ELR (cell line): ENCODE measurements at regions not wholly inside any gene's neighbourhood (a gene's known extent, or its start where the extent isn't known, plus 50 kb on each side); places are given as distances from the start of the nearest gene placed in this dataset.

Experiments
- DNase-seq: peaks from one replicate; pipeline ENCODE4 v3.0.0-alpha.2; 2015; ENCODE audit warnings: low read depth

- DNase-seq: no peak
Measured at GRCh38 chr7:3195160-3195559, 105.9 kb upstream of the SDK1 start.

- DNase-seq: no peak
Measured at GRCh38 chr7:3196629-3197400, 104.2 kb upstream of the SDK1 start.

- DNase-seq: no peak
Measured at GRCh38 chr7:3197567-3198213, 103.4 kb upstream of the SDK1 start.

DNA sequence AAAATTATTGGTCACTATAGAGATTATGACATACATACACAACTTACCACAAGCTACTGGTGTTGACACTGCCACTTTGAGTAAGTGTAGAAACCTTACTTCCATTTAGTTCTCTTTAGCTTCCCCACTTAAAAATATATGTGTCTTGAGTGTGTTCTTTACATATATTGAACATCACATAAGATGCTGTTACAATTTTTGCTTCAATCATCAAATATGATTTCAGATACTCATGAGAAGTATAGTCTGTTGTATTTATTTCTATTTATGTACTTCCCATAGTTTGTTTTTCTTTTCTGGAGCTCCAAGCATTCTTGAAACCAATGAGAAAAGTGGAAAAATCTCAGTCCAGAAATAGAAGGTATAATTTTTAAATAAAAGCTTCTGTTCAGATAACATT lies 102.7 kb upstream of the SDK1 start:
- DNase-seq: no peak

DNA sequence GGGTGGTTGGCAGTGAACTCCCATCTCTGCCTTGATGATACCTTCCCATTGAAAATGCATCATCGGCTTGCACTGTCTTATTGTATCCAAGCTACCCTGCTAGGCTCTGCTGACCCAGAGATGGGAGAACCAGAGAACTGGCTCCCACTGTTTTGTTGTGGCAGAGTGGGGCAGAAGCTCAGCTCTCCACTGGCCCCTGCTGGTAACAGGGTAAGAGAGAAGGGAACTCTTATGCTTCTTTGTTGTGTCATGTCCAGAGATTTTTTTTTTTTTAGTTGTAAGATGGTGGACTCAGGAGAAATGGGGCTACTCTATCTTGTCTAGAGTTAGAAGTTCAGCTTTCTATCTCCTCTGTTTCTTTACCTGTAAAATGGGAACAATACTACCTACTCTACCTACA lies 100.5 kb upstream of the SDK1 start:
- peak; percentile 22 for DNase-seq

GRCh38 chr7:3201306-3201705 lies 99.7 kb upstream of the SDK1 start:
- DNase-seq: no peak

GRCh38 chr7:3201937-3202710 lies 98.9 kb upstream of the SDK1 start:
- DNase-seq: no peak

- DNase-seq: no peak
Measured at GRCh38 chr7:3204526-3204925, 96.5 kb upstream of the SDK1 start.

GRCh38 chr7:3206101-3206500 lies 95.0 kb upstream of the SDK1 start:
- no peak for DNase-seq

DNA sequence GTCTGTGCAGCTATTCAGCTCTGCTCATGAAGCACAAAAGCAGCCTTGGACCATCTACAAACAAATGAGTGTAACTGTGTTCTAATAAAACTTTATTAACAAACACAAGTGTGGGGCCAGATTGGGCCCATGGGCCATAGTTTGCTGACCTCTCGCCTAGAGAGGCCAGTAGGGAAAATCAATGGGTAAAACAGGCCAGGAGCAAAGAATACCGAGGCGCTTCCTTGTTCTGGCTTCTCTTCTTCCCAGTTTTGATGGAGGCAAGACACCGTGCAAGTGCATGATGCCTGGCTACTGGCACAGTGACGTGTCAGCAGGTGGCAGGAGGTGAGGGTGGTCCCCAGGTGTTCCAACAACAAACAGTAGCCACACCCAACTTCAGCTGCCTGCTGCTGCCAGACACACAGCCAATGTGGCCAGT lies 94.3 kb upstream of the SDK1 start:
- no peak for DNase-seq

- DNase-seq: no peak
Measured at GRCh38 chr7:3207387-3207902, 93.6 kb upstream of the SDK1 start.

DNA sequence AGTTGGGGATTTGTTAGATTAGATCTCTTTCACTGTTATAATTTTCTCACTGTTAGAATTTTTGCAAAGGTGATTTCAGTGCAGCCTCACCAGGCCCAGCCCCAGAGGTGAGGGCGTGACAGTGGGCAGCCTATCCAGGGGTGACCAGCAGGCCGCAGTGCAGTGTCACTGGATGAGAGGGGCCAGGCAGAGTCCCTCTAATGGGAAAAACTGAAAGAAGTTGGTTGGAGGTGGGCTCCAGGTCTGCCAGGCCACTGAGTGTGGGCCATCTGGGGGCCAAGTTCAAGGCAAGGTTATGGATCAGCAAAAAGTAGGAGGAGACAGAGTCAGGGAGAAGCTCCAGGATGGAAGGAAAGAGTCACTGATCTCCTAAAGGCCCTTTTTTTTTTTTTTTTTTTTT lies 90.5 kb upstream of the SDK1 start:
- DNase-seq: no peak

GRCh38 chr7:3214090-3214413 lies 87.0 kb upstream of the SDK1 start:
- DNase-seq: no peak

- no peak for DNase-seq
Measured at GRCh38 chr7:3215624-3216585, 85.1 kb upstream of the SDK1 start.

GRCh38 chr7:3217166-3217565 lies 83.9 kb upstream of the SDK1 start:
- peak; percentile 8 for DNase-seq

DNA sequence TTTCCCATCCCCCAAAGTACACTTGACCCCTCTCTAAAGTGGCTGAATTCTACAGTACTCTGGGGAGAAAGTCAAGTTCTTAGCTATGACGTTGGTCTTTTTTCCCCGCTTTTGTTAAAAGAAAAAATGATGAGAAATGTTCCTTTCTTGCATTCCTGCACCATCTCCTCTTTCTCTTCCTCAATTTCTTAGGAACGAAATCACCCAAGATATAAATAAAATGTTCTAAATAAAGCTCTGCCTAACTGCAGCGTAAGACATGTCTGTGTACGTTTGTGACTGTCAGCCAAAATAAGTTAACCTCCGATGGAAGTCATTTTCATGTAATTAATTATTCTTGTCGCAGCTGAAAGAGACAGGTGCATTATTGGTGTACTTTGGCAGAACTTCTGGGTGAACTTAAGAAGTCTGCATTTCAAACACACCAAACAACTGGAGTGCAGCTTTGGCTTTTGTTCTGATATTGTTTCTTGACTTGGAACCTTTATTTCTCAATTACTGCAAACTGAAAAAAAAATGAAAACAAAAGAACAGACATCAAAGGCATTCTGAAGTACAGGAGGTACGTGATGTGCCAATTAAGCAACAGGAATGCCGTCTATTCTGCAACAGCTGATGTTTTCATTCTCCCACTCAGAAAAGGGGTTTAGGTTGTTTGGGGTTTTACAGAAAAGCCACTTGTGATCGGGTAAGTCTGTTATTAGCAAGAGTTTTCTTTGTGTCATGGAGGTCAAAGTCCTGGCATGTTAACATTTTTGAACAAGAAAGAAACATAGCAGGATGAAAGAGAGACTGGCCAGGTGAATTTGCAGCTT lies 82.4 kb upstream of the SDK1 start:
- no peak for DNase-seq

DNA sequence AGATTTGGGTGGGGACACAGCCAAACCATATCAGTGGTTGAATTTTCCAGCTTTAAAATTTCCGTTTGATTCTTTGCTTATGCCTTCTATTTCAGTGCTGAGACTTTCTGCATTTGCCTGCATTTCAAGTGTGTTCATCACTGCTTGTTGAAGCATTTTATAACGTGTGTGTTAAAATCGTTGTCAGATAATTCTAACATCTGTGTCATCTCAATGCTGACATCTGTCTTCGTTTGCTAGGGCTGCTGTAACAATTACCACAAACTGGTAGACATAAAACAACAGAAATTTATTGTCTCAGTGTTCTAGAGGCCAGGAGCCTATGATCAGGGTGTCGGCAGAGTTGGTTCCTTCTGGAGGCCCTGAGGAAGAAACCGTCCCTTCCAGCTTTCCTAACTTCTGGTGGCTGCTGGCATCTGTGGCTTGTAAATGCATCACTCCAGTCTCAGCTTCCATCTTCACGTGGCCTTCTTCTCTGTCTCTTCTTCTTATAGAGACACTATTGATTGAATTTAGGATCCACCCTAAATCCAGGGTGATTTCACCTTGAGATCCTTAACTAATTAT lies 71.1 kb upstream of the SDK1 start:
- DNase-seq: no peak

- no peak for DNase-seq
Measured at GRCh38 chr7:3230908-3231307, 70.1 kb upstream of the SDK1 start.

GRCh38 chr7:3232228-3232627 lies 68.8 kb upstream of the SDK1 start:
- no peak for DNase-seq

GRCh38 chr7:3233301-3233700 lies 67.8 kb upstream of the SDK1 start:
- no peak for DNase-seq

DNA sequence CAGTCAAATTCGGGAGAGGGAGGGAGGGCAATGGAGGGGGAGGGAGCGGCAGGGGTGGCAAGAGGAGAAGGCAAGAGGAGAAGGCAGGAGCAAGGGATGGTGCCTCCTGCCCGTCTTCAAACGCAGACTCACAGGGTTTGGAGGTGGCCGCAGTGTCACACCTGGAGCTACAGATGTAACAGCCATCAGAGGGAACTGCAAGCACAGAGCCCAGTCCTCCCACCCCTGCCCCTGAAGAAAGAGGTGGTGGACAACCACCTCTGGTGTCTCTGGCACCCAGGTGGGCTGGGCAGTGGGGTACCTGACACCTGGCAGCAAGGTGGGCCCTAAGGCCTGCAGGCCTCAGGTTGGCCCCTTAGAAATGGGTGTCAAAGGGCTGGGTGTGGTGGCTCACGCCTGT lies 67.0 kb upstream of the SDK1 start:
- no peak for DNase-seq
